SKM-1 treated with dmso at 0.1 percent for 144 hours (cell line): ENCODE measurements at regions not wholly inside any gene's neighbourhood (a gene's known extent, or its start where the extent isn't known, plus 50 kb on each side); places are given as distances from the start of the nearest gene placed in this dataset.

Experiments
- DNase-seq: peaks from one replicate; lab custom pipeline; 2025; ENCODE audit not compliant: unreplicated experiment; lab: John Stamatoyannopoulos, UW

DNA sequence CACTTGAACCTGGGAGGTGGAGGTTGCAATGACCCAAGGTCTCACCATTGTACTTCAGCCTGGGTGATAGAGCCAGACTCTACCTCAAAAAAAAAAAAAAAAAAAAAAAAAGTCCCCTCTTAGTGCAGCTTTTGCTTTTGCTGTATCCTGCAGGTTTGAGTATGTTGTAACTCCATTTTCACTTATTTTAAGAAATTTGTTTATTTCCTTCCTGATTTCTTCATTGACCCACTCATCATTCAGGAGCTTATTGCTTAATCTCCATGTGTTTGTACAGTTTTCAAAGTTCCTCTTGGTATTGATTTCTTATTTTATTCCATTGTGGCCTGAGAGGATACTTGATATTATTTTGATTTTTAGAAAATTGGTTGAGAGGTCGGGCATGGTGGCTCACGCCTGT lies 50.9 kb upstream of the AK4 start:
- peak; percentile 65 for DNase-seq
